ENCODE measurements at regions not wholly inside any gene's neighbourhood (a gene's known extent, or its start where the extent isn't known, plus 50 kb on each side); places are given as distances from the start of the nearest gene placed in this dataset.

- Histone ChIP-seq H3K18ac (ENCODE audit: low read depth, low read length) (peak overlapping the region; percentile 10; the same call in 1 of the 2 replicates), H2AK5ac (ENCODE audit: low read depth, low read length) (peak overlapping the region; percentile 66; the same call in 1 of the 2 replicates), H3K23ac (ENCODE audit: low read depth, low read length) (peak overlapping the region; percentile 31; the same call in 1 of the 2 replicates), H3K79me1 (ENCODE audit: low read depth in 1 of 2, low read length in 2 of 2) (no peaks in the 10 kb centered on the region), H4K8ac (ENCODE audit: low read depth in 2 of 2, low read length in 2 of 2) (peak overlapping the region in 1 of 2 experiments; percentile 70; a peak in 1 of 4 replicates), H3K27me3 (ENCODE audit: control insufficient read depth, insufficient read depth, low read length) (no peaks in the 10 kb centered on the region), H2BK5ac (ENCODE audit: low read depth, low read length, poor library complexity, severe bottlenecking) (peak overlapping the region; percentile 83), H2AFZ (replicated peaks; ENCODE audit: low read length, poor library complexity) (no peak overlapping the region), H4K20me1 (ENCODE audit: insufficient read depth, low read length) (no peaks in the 10 kb centered on the region), H3K4ac (ENCODE audit: low read depth, low read length) (peak overlapping the region; percentile 88; the same call in 1 of the 2 replicates), H2AK9ac (replicated peaks; ENCODE audit: low read depth, low read length, poor library complexity) (no peak overlapping the region), H3K27ac (ENCODE audit: insufficient read depth, low read length) (no peak overlapping the region), H3K9me1 (ENCODE audit: insufficient read depth, low read length) (peaks cover 5% of the 10 kb centered on the region; the same call in 1 of the 2 replicates), H3K14ac (replicated peaks; ENCODE audit: low read depth, low read length) (peak overlapping the region; percentile 71), H3K4me1 (ENCODE audit: control insufficient read depth, insufficient read depth, low read length) (peaks cover 7% of the 10 kb centered on the region), H2BK20ac (ENCODE audit: low read depth, low read length) (peak overlapping the region; percentile 83; the same call in 1 of the 2 replicates), H3K36me3 (ENCODE audit: control insufficient read depth, insufficient read depth, low read length) (no peaks in the 10 kb centered on the region), H4K5ac (ENCODE audit: low read depth, low read length) (no peak overlapping the region; the same call in 1 of the 2 replicates), H2BK120ac (ENCODE audit: low read depth, low read length) (peak overlapping the region; percentile 85), H4K91ac (ENCODE audit: insufficient read depth, low read depth, low read length) (peak overlapping the region; percentile 1; the same call in 1 of the 2 replicates), H3K4me3 (ENCODE audit: insufficient read depth, low read depth, low read length) (no peak overlapping the region), H3K56ac (ENCODE audit: extremely low read depth, insufficient read depth, low read length) (no peak overlapping the region), H3K9me3 (ENCODE audit: control insufficient read depth, insufficient read depth, low read length) (peaks cover 2% of the 10 kb centered on the region), H2BK15ac (ENCODE audit: low read depth, low read length) (no peak overlapping the region), H3K4me2 (ENCODE audit: low read depth, low read length) (no peak overlapping the region), H3K9ac (ENCODE audit: low read depth, low read length) (no peak overlapping the region)
- peak; percentile 88 for TF ChIP-seq FOS (IDR thresholded peaks at IDR 0.05; ENCODE audit: low read depth, low read length)
- no peak for TF ChIP-seq RAD21 (IDR thresholded peaks at IDR 0.05; ENCODE audit: low read length)
- no peak for TF ChIP-seq CEBPB (IDR thresholded peaks at IDR 0.05; ENCODE audit: low read depth, low read length)
- TF ChIP-seq MXI1 (IDR thresholded peaks at IDR 0.05; ENCODE audit: borderline replicate concordance, low read depth, low read length): no peak
- no peak for TF ChIP-seq SMC3 (IDR thresholded peaks at IDR 0.05; ENCODE audit: low read depth, low read length)
- no peak for TF ChIP-seq MAFK (IDR thresholded peaks at IDR 0.05; ENCODE audit: low read depth, low read length)
- TF ChIP-seq BHLHE40 (IDR thresholded peaks at IDR 0.05; ENCODE audit: low read depth, low read length): peak; percentile 53; the same call in 1 of the 2 replicates
- TF ChIP-seq MAZ (IDR thresholded peaks at IDR 0.05; ENCODE audit: borderline replicate concordance, low read depth, low read length): no peak
- TF ChIP-seq NFE2L2 (IDR thresholded peaks at IDR 0.05; ENCODE audit: low read depth, low read length): peak; percentile 48; the same call in 1 of the 2 replicates
- TF ChIP-seq POLR2A (IDR thresholded peaks at IDR 0.05; ENCODE audit: low read depth, low read length): no peak
- peak; percentile 58 for ATAC-seq (ENCODE audit: low read depth)
- in situ Hi-C loops (cut with MboI; ENCODE audit: low sequenced_read_pairs): no loop called here
- dilution Hi-C loops (cut with HindIII; ENCODE audit: low sequenced_read_pairs, unreplicated experiment): no loop called here
- peak; percentile 88 for DNase-seq
- POLR2A ChIA-PET (ENCODE audit: unreplicated experiment): no interaction called here
- no TSS peak for BruUV-seq (replicated peaks)
- intact Hi-C loops (cut with micrococcal nuclease): no loop called here
- CTCF ChIA-PET: no interaction called here
Measured at GRCh38 chr12:93090731-93091172, 161.7 kb upstream of the EEA1 start.

Data from IMR-90 (cell line).